ENCODE measurements at regions not wholly inside any gene's neighbourhood (a gene's known extent, or its start where the extent isn't known, plus 50 kb on each side); places are given as distances from the start of the nearest gene placed in this dataset.

DNA sequence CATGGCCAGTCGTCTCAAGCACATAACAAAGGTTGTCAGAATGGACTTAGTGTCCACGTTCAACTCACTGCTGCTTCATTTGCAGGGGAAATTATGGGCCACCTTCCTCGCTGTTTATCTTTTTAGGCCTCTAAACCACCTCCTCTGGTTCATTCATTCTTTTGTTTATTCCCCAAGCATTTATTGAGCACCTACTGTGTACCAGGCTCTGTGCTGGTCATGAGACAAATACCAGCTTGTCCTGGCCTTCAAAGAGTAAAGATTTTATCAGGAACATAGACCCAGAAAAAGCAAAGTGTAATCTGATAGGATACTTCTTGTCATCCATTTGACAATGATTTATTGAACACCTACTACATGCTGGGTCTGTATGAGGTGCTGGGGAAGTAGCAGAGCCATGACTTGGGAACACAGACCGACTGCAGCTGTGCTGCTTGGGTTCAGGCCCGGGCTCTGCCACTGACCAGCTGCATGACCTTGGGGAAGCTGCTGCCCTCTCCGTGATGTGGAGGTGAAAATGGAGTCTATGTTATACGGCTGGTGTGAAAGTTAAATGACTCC is 63.4 kb upstream of the SLC6A6 start:
- no peaks in the 10 kb centered on the region for H3K36me3 Mint-ChIP-seq (ENCODE audit: unreplicated experiment)
- no peak overlapping the region for H3K4me3 Mint-ChIP-seq (ENCODE audit: unreplicated experiment)
- no peak for DNase-seq (ENCODE audit: extremely low spot score, unreplicated experiment)

DNA sequence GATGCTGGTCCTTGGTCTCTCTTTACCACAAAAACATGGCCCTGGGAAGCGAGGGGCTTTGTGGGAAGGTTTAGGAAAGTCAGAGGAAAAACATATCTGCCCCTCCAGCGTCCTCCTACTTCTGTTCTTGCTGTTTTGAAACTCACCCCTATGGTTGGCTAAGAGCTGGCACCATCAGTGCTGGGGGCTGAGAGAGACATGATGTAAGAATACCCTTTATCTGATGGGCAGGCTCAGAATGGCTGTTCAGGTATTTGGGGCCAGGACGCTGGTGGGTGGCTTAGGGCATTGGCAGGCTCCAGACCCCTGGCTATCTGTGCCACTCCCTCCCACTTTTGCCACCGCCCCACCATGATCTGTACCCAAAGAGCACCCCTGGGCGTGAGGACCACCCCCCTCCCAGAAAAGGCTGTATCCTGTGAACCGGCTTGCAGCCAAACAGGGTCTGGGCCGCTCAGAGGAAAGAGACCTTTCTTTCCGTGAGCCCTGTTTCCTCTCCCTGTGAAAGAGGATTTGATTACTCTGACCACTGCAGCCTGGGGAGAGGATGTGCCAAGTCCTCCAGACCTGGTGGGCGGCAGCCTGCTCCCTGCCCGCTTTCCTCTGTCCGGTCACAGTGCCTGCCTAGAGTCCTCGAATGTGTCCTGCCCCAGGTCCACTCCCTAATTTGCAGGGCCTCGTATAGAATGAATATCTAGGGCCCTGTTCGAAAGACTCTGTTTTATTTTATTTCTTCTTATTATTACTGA is 61.3 kb upstream of the SLC6A6 start:
- peaks cover 32% of the 10 kb centered on the region for H3K4me1 Mint-ChIP-seq (ENCODE audit: unreplicated experiment)
- no peak for DNase-seq (ENCODE audit: extremely low spot score, unreplicated experiment)
- H3K27me3 Mint-ChIP-seq (ENCODE audit: unreplicated experiment): no peaks in the 10 kb centered on the region
- no peak overlapping the region for H3K27ac Mint-ChIP-seq (ENCODE audit: unreplicated experiment)
- H3K4me3 Mint-ChIP-seq (ENCODE audit: unreplicated experiment): no peak overlapping the region
- TF ChIP-seq, protein P1, sequence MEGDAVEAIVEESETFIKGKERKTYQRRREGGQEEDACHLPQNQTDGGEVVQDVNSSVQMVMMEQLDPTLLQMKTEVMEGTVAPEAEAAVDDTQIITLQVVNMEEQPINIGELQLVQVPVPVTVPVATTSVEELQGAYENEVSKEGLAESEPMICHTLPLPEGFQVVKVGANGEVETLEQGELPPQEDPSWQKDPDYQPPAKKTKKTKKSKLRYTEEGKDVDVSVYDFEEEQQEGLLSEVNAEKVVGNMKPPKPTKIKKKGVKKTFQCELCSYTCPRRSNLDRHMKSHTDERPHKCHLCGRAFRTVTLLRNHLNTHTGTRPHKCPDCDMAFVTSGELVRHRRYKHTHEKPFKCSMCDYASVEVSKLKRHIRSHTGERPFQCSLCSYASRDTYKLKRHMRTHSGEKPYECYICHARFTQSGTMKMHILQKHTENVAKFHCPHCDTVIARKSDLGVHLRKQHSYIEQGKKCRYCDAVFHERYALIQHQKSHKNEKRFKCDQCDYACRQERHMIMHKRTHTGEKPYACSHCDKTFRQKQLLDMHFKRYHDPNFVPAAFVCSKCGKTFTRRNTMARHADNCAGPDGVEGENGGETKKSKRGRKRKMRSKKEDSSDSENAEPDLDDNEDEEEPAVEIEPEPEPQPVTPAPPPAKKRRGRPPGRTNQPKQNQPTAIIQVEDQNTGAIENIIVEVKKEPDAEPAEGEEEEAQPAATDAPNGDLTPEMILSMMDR (IDR thresholded peaks at IDR 0.05): no peak
- H3K9me3 Mint-ChIP-seq (ENCODE audit: unreplicated experiment): no peaks in the 10 kb centered on the region
- H3K36me3 Mint-ChIP-seq (ENCODE audit: unreplicated experiment): no peaks in the 10 kb centered on the region

More for the DNA sequence above, 63.4 kb upstream of the SLC6A6 start:
- no peak overlapping the region for H3K27ac Mint-ChIP-seq (ENCODE audit: unreplicated experiment)
- H3K9me3 Mint-ChIP-seq (ENCODE audit: unreplicated experiment): no peaks in the 10 kb centered on the region
- TF ChIP-seq, protein P1 (IDR thresholded peaks at IDR 0.05): no peak
- peaks cover 10% of the 10 kb centered on the region for H3K4me1 Mint-ChIP-seq (ENCODE audit: unreplicated experiment)
- H3K27me3 Mint-ChIP-seq (ENCODE audit: unreplicated experiment): no peaks in the 10 kb centered on the region

- Mint-ChIP-seq H3K9me3 (ENCODE audit: unreplicated experiment) (no peaks in the 10 kb centered on the region), H3K36me3 (ENCODE audit: unreplicated experiment) (no peaks in the 10 kb centered on the region), H3K27me3 (ENCODE audit: unreplicated experiment) (no peaks in the 10 kb centered on the region), H3K27ac (ENCODE audit: unreplicated experiment) (peak overlapping the region; percentile 71), H3K4me3 (ENCODE audit: unreplicated experiment) (no peak overlapping the region), H3K4me1 (ENCODE audit: unreplicated experiment) (peaks cover 40% of the 10 kb centered on the region)
- TF ChIP-seq, protein P1 (IDR thresholded peaks at IDR 0.05): no peak
- no peak for DNase-seq (ENCODE audit: extremely low spot score, unreplicated experiment)
Observed at GRCh38 chr3:14343338-14344112, 58.9 kb upstream of the SLC6A6 start.

GRCh38 chr3:14344351-14344750 is 58.1 kb upstream of the SLC6A6 start:
- Mint-ChIP-seq H3K36me3 (ENCODE audit: unreplicated experiment) (no peaks in the 10 kb centered on the region), H3K4me3 (ENCODE audit: unreplicated experiment) (no peak overlapping the region), H3K4me1 (ENCODE audit: unreplicated experiment) (peaks cover 40% of the 10 kb centered on the region), H3K27ac (ENCODE audit: unreplicated experiment) (peak overlapping the region; percentile 65), H3K9me3 (ENCODE audit: unreplicated experiment) (no peaks in the 10 kb centered on the region), H3K27me3 (ENCODE audit: unreplicated experiment) (no peaks in the 10 kb centered on the region)
- TF ChIP-seq, protein P1 (IDR thresholded peaks at IDR 0.05): no peak
- no peak for DNase-seq (ENCODE audit: extremely low spot score, unreplicated experiment)

Measured in osteocyte (in vitro differentiated cells).